Left renal cortex interstitium (tissue), 4 donors: ENCODE measurements at regions not wholly inside any gene's neighbourhood (a gene's known extent, or its start where the extent isn't known, plus 50 kb on each side); places are given as distances from the start of the nearest gene placed in this dataset.
"Not testable (repeated sequence)": the region's sequence is repeated elsewhere in the genome, so short reads cannot be mapped to it uniquely, and the experiment has no call there.

ENCODE experiments used
- DNase-seq, 4 donors: peaks; one replicate each; pipeline ENCODE4 v3.0.0-alpha.2; 2013; ENCODE audit warnings: low read depth in 4 of 4, low spot score in 2 of 4, missing footprints in 1 of 4

DNA sequence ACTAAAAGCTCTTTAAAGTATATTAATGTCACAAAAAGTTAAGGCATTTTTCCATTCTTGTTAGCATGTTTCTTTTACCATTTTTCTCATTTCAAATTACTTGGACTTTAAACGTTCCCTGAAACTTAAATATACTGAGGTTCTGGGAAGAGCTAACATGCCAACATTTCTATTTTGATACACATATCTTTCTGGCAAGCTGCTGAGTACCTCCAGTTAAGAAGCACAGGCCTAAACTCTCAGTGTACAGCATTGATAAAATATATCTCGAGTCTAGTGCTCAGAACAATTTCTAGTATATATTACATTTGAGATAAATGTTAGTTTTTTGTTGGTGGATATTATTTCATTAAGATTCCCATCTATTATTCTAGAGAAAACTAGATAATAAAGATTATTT is 612.9 kb upstream of the KCND2 start:
- no peak for DNase-seq

DNA sequence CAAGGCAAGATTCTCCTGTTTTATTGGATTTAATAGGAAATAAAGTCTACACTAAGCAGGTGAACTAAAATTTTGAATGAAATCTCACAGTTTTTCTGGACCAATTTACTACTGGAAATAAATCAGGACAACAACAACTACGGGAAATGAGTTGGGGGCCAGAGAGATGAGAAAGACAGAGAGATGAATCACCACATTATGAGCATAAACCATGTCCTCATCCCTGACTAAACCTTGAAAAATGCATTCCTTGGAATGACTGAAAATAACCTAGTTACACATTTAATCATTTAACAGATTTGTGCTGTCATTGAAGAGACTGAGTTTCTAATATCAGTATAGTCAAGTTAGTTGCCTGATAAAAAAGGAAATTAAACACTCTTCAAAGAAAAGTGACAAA is 608.4 kb upstream of the KCND2 start:
- DNase-seq = no peak

DNA sequence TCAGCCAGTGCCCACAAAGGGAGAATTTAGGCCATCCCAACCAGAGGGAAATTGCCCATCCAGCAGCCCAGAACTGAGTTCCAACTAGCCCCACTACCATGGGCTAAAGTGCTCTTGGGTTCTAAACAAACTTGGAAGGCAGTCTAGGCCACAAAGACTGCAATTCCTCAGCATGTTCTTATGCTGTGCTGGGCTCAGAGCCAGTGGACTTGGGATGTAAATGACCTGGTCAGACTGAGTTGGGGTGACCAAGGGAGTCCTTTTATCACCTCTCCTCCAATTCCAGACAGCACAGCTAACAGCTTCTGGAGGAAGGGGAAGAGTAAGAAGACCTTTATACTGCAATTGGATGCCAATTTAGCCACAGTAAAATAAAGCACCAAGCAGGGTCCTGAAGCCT is 607.2 kb upstream of the KCND2 start:
- no peak for DNase-seq

DNA sequence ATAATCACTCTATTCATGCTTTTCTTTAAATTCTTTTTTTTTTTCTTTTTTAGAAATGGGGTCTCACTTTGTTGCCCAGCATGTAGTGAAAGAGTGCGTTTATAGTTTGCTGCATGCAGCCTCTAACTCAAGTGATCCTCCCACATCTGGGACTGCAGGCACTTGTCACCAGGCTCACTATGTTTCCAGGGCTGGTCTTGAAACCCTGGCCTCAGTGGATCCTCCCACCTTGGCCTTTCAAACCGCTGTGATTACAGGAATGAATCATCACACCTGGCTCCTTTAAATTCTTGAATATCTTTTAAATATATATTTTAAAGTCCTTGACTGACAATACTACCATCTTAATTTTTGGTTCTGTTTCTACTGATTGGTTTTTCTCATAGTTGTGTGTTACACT is 591.6 kb upstream of the KCND2 start:
- no peak for DNase-seq

DNA sequence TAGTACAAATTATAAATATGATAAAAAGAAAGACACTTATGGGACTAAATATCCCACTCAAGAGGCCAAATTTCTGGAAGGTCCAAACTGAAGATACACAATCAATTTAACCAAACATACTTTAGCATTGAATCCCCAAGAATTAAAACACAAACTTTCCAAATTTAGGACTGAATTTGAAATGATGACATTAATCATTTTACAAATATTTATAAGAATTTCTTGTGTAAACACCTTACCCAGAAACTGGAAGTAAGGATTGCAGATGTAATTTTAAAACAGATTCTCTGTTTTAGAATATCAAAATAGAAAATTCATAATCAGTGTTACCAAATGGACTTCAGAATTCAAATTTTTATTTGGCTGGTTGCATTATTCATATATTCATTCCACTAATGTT is 588.2 kb upstream of the KCND2 start:
- DNase-seq = no peak

DNA sequence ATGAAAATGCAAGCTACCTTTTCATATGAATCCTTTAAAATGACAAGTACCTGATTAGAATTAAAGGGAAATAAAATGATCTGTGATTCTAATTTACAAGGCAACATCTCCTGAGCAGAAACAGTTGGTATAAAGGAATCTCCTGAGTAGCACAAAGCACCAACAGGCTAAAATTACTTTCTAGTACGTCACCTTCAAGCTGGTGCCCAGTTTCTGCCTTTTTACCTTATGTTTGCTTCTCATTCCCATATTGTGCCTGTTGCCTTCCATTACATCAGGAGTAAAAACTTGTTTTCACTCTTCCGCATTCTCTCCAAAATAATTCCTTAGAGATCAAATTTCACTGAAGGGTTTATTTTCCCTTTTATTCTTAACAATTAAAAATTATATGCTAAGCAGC is 587.1 kb upstream of the KCND2 start:
- no peak for DNase-seq

DNA sequence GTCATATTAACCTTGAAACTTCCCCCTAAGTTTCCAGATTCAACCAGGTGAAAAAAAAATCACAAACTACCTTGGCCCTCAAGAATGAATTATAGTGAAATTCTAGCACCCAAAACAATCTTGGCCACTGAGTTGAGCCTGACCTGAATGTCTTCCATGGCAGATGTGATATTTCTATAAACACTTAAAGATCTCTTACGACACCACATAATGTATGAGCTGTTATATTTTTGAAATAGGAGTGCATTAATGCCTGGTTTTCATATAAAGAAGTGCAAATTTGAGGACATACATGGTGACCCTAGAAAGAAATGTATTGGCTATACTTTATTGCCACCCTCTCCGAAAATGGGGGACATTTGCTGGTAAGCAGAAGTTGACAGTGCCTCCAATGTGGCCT is 584.1 kb upstream of the KCND2 start:
- DNase-seq = no peak

DNA sequence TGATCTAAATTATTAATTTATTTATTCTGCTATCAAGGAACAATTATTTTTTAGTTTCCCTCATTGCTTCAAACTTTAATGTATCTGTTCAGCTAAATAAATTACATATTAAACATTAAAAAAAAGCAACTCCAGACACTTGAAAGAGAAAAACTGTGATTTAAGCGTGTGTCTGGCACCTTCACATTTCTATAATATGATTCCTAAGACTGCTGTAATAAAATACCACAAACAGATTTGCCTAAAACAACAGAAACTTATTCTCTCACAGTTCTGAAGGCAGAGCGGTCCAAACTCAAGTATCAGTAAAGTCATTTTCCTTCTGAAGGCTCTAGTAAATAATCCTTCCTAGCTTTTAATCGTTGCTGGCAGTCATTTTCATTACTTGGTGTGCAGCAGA is 580.4 kb upstream of the KCND2 start:
- DNase-seq = no peak

DNA sequence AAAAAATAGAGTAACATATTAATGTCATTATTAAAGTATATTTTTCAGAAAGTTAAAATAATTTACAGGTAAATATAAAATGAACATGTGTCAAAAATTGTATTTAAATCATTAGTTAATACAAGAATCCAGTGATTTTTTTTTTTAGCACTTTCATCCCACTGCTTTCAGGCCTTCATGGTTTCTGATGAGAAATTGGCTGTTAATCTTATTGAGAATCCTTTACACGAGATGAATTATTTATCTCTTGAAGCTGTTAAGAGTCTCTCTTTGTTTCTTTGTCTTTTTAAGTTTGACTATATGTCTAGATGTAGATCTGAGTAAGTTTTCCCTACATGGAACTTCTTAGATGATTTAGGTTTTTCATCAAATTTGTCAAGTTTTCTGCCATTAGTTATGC is 578.5 kb upstream of the KCND2 start:
- no peak for DNase-seq

DNA sequence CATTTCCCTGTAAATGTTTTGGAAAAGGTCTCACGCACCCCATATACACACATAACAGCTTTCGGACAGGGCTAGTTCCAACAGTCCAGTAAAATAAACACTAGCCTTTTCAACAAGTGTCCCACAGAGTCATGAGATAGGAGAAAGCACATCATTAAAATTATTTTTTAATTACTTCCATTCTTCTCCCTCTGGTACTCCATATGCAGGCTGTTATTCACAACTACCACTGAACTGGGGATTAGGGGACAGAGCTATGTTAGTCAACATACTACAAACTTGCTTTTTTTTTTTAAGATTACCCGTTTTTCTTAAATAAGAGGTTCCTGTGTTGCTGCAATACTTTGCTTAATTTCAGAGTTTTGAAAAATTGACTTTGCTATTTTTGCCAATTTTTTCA is 576.6 kb upstream of the KCND2 start:
- no peak for DNase-seq

DNA sequence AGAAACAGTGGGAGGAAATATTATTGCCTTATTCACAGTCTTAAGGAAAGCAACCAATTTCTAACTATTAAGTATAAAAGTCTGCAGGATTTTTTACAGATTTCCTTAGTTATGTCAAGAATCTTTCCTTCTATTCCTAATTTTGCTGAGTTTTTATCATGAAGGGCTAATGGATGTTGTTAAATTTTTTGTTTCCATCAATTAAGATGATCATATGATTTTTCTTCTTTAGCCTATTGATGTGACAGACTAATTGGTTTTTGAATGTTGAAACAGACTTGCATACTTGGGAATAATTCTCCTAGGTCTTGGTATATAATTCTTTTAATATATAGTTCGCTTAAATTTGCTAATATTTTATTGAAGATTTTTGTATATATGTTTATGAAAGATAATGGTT is 569.1 kb upstream of the KCND2 start:
- no peak for DNase-seq

DNA sequence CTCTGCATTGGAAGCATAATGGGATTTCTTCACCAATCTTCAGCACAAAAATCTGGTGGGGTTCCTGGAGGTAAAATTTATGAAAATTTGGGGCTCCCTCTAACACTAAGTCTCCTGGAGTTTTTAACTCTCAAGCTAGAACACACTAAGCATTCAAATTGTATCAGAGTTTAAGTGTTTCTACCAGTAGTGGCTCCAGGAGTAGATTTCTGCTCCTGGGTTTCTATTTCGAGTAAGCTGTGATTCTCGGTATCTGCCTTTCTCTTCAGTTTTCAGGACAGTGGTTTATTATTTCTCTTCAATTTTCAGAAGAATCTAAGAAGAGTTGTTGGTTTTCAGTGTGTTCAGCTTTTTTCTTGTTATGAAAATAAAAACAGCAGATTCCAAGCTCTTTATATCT is 566.4 kb upstream of the KCND2 start:
- DNase-seq = no peak

DNA sequence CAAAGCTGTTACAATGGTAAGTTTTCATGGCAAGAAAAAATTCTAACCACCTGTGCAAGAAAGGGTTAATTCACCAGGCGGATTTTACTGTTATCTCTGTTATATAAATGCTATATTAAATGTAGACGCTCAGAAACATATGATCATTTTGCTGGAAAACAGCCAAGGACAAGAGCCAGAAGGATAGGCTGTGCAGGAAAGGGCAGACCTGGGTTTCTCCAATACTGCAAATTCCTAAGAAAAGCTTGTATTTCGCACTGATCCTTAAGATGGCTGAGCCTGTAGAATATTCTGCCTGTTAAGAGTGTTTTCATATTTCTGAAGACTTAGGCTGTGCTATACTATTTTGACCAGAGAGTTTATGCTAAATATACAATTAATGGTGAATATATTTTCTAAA is 564.1 kb upstream of the KCND2 start:
- no peak for DNase-seq

DNA sequence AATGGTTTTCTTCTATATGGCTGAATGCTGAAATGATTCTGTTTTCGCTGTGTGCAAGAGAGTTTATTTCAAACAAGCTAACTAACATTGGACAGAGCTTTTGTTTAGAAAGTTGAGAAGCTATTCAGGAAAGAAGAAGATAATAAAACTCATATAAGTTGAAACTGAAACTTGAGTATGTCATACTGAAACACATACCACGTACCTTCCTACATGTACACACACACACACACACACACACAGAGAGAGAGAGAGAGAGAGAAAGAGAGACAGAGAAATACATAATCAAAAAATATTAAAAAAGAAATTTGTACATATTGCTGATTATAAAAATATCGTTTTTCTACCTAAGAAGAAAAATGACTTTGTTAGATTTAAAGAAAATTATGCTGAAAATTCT is 561.9 kb upstream of the KCND2 start:
- DNase-seq = no peak

DNA sequence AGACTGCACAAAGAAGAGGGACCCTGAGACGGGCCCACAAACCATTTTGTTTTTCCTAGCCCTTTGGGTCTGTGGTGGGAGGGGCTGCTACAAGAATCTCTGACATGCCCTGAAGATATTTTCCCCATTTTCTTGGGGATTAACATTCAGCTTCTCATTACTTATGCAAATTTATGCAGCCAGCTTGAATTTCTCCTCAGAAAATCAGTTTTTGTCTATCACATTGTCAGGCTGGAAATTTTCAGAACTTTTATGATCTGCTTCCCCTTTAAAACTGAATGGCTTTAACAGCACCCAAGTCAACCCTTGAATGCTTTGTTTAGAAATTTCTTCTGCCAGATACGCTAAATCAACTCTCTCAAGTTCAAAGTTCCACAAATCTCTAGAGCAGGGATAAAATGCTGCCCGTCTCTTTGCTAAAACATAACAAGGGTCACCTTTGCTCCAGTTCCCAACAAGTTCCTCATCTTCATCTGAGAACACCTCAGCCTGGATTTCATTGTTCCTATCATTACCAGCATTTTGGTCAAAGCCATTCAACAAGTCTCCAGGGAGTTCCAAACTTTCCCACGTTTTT is 560.0 kb upstream of the KCND2 start:
- no peak for DNase-seq

DNA sequence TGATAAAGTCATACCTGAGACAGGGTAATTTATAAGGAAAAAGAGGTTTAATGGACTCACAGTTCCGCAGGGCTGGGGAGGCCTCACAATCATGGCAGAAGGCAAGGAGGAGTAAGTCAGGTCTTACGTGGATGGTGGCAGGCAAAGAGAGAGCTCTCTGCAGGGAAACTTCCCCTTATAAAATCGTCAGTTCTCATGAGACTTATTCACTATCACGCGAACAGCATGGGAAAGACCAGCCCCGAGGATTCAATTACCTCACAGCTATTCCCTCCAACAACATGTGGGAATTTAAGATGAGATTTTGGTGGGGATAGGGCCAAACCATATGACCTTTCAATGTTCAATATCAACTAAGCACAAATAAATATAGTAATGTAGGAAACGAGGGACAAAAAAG is 559.4 kb upstream of the KCND2 start:
- no peak for DNase-seq

DNA sequence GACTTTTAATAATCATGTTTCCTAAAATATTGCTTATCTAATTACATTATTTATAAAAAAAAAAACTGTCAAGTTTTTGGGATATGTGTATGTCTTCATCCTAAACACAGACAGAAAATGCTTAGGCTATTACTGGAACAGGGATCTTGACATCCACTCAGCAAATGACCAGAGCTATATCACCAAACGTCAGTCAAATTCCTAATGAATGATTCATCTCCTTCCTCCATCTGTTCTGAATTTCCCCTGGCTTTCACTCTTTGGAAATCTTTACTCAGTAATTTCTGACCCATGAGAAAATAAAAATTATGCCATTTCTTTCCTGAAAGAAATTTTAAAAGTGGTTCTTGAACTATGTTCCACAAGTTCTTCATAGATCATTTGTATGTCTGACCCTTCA is 552.4 kb upstream of the KCND2 start:
- DNase-seq = no peak

DNA sequence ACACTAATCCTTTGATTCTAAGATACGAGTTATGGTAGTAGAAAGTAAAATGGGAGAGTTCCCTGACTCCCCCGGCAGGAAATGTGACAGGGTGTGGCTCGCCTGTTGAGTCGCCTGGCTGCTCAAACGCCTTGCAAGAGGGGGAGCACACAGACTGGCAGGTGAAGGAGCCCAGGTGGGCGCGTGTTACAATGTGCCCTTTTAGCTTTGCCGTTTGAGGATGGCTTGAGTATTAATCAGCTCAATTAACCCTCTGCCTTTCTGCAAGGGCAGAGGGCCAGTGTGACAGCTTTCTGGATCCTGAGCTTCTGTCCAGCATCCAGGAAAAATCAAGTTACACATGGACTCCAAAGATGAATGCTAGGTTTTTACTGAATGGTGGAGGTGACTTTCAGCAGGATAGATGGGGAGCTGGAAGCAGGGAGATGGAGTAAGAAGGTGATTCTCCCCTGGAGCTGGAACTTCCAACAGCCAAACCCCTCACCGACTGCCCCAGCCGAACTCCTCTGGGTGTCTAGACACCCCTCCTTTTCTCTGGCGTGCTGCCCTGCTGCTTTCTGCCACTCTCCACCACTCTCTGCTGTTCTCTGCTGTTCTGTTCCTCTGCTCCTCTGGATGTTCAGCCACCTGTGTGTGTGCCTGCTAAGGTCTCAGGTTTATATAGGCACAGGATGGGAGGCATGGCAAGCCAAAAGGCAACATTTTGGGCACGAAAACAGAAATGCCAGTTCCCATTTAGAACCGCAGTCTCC is 548.8 kb upstream of the KCND2 start:
- DNase-seq = no peak

DNA sequence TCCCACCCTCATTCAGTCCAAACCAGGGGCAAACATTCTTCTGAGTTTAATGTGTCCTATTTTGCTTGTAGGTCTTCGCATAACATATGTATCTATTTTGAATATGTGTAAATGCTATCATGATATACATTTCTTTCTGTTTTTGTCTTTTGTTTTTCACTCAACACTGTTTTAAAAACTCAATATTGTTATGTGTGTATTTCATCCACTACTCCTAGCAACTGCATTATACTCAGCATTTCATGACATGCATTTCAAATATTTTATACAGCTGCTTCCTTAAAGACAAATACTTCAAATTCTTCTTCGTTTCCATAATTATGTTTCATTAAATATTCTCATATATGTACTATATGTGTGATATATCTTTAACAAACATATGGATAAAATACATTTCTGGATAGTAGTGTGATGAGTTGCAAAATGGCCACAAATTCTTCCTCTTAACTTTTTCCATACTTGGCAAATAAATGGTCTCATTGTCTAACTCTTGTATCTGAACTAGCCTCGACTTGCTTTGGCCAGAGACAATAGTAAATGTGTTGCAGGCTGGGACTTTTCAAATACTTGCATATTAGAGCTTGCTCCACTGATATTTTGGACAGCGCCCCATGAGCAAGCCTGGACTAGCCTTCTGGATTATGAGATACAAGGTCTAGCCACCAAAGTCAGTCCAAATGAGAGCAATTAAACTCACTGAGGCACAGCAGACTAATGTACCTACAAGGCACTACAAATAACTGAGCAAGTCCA is 539.7 kb upstream of the KCND2 start:
- DNase-seq = no peak

DNA sequence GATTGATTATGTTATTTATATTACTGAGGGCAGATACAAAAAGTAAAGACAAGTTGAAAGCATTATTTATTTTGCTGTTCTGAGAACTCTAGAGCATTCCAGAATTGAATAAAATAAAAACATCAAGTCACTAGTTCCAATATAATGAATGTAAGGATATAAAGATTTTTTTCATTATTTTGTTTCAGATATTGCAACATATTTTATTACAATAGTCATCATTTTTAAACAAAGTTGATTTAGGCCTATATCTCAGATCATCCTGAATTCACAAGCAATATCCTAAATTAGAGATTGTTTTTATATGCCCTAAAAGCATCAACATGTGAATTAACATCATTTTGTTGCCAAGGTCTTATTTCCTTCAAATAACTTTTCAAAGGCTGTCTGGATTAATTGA is 535.6 kb upstream of the KCND2 start:
- DNase-seq = no peak

DNA sequence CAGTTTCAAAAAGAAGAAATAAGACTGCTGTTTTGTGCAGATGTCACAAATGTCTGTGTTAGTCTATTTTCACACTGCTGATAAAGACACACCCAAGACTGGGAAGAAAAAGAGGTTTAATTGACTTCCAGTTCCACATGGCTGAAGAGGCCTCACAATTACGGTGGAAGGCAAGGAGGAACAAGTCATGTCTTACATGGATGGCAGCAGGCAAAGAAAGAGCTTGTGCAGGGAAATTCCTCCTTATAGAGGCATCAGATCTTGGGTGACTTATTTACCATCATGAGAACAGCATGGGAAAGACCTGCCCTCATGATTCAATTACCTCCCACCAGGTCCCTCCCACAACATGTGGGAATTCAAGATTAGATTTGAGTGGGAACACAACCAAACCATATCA is 527.7 kb upstream of the KCND2 start:
- not testable (repeated sequence) for DNase-seq

DNA sequence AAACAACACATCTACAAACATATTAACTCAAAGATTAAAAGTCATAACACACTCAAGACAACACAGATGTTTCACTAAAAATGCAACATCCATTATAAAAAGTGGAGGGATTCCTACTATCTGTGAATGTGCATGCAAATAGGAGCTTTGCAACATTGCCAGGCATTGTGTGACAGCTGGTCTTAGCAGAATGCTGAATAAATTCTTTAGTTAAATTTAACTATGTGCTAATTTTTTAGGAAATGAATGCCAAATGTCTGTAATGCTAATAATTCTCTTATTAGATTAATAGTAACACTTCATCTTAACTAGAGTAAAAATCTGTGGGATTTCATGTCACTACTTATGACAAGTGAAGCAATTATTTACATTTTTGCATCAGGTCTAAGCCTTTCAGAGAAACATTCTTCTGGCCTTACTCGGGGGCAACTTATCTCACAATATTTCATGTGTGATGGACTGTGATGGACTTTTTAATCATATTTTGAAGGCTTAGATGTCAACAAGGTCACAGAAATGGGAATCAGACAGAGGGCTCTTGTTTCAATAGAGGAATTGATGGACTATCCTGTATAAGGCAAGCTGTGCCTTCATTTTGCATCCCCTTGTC is 524.6 kb upstream of the KCND2 start:
- DNase-seq = no peak
